K562 (cell line): ENCODE measurements at regions not wholly inside any gene's neighbourhood (a gene's known extent, or its start where the extent isn't known, plus 50 kb on each side); places are given as distances from the start of the nearest gene placed in this dataset.

Source experiments
- ATAC-seq: fragments of 200-7000 bp; cut with Tn5 transposase; 3 replicates; pipeline ENCODE4 v1.9.1; 2020; ENCODE audit warnings: moderate library complexity
- BruUV-seq: library from RNA; stranded (reverse); fragments of 400-500 nt; replicated peaks from 2 replicates; lab custom pipeline; 2021; lab: Mats Ljungman, UMichigan
- CTCF ChIA-PET: fragments of 300-600 bp; formaldehyde crosslinking; extraction: SDS; loops from one replicate; lab custom pipeline; 2021; ENCODE audit warnings: low intra/inter-chr PET ratio; lab: Yijun Ruan, JAX
- POLR2A ChIA-PET: fragments of 300-600, 350-650 bp; sonication (Branson Sonifier 250); formaldehyde crosslinking; extraction: SDS; loops from one replicate; lab custom pipeline; 2021; ENCODE audit warnings: antibody characterized with exemption, inconsistent platforms; lab: Yijun Ruan, JAX
- DNase-seq, 4 experiments: peaks; one replicate each; pipeline versions ENCODE4 v3.0.0 to v3.0.0-alpha.2; 2011 to 2018; ENCODE audit warnings: low spot score in 3 of 4, mixed read lengths in 3 of 4; ENCODE audit errors: extremely low read depth in 1 of 4
- FAIRE-seq: peaks from 2 replicates; lab custom pipeline; 2011; peaks lifted over from hg19 to GRCh38; lab: Jason Lieb, UNC
- H2AFZ ChIP-seq: 2 replicates; pipeline ENCODE4 v1.6.0; 2011; ENCODE audit warnings: low read depth, low read length, control low read depth, inconsistent platforms
- H3K27ac ChIP-seq: fragments of 200-600 bp; 3 replicates; pipeline ENCODE4 v1.8.0; 2011; ENCODE audit warnings: low read depth, mild to moderate bottlenecking, control low read depth, inconsistent platforms, low read length, moderate library complexity, mixed read lengths; ENCODE audit errors: extremely low read depth
- H3K27me3 ChIP-seq, 2 experiments: fragments of 300-600 bp in 1 of 2; 2 replicates in 1 of 2; 3 replicates in 1 of 2; pipeline versions ENCODE4 v1.6.0 to v1.8.0; 2011; ENCODE audit warnings: inconsistent platforms in 2 of 2, low read length in 2 of 2, mild to moderate bottlenecking in 1 of 2, mixed read lengths in 1 of 2, moderate library complexity in 1 of 2; ENCODE audit not compliant: control insufficient read depth in 2 of 2, insufficient read depth in 2 of 2
- H3K36me3 ChIP-seq: fragments of 300-600 bp; 3 replicates; pipeline ENCODE4 v1.8.0; 2011; ENCODE audit warnings: mild to moderate bottlenecking, low read length, inconsistent platforms; ENCODE audit not compliant: control insufficient read depth, insufficient read depth
- H3K4me1 ChIP-seq, 2 experiments: fragments of 200-600 bp in 1 of 2; replicated peaks in 1 of 2; 2 replicates in 1 of 2; 3 replicates in 1 of 2; pipeline versions ENCODE4 v1.5.1 to v1.8.0; 2011; ENCODE audit warnings: inconsistent platforms in 2 of 2, low read length in 2 of 2, mild to moderate bottlenecking in 1 of 2, mixed read lengths in 1 of 2, moderate library complexity in 1 of 2; ENCODE audit not compliant: control insufficient read depth in 2 of 2, insufficient read depth in 2 of 2
- H3K4me2 ChIP-seq: 2 replicates; pipeline ENCODE4 v1.6.1; 2011; ENCODE audit warnings: low read length, control low read depth, inconsistent platforms, mixed read lengths; ENCODE audit not compliant: insufficient read depth
- H3K4me3 ChIP-seq: fragments of 200-600 bp; sonication (generic), shearing (Covaris generic); 2 replicates; pipeline ENCODE4 v1.5.1; 2016; ENCODE audit warnings: control low read depth, inconsistent platforms
- H3K79me2 ChIP-seq: fragments of 200-600 bp; 3 replicates; pipeline ENCODE4 v1.8.0; 2011; ENCODE audit warnings: low read length, inconsistent platforms; ENCODE audit not compliant: control insufficient read depth, insufficient read depth
- H3K9ac ChIP-seq, 2 experiments: 2 replicates each; pipeline versions ENCODE4 v1.6.0 to v1.6.1; 2011; ENCODE audit warnings: low read depth in 2 of 2, low read length in 2 of 2, control low read depth in 1 of 2, inconsistent platforms in 1 of 2, mild to moderate bottlenecking in 1 of 2, mixed read lengths in 1 of 2; ENCODE audit not compliant: insufficient read depth in 1 of 2
- H3K9me1 ChIP-seq: one replicate; pipeline ENCODE4 v1.6.0; 2011; ENCODE audit warnings: inconsistent platforms, mild to moderate bottlenecking, low read length, moderate library complexity; ENCODE audit not compliant: control insufficient read depth, insufficient read depth
- H3K9me3 ChIP-seq: replicated peaks from 2 replicates; pipeline ENCODE4 v1.5.1; 2011; ENCODE audit warnings: low read depth, low read length, inconsistent platforms; ENCODE audit not compliant: control insufficient read depth, insufficient read depth
- H4K20me1 ChIP-seq: replicated peaks from 2 replicates; pipeline ENCODE4 v1.6.1; 2011; ENCODE audit warnings: low read length, inconsistent platforms, mixed read lengths; ENCODE audit not compliant: control insufficient read depth, insufficient read depth
- ASH1L ChIP-seq: fragments of 450-650 bp; IDR thresholded peaks from 2 replicates; pipeline ENCODE4 v1.6.1; 2018; ENCODE audit warnings: borderline replicate concordance, mild to moderate bottlenecking, low read depth; ENCODE audit not compliant: partially characterized antibody
- BMI1 ChIP-seq: fragments of 150-350 bp; IDR thresholded peaks from 2 replicates; pipeline ENCODE4 v1.6.1; 2014; ENCODE audit warnings: low read length
- BRD4 ChIP-seq: fragments of 200-600 bp; sonication (generic); IDR thresholded peaks from 2 replicates; pipeline ENCODE4 v1.6.1; 2017; ENCODE audit warnings: inconsistent platforms
- GATAD2A ChIP-seq: fragments of 450-650 bp; IDR thresholded peaks from 2 replicates; pipeline ENCODE4 v1.6.1; 2017
- GATAD2B ChIP-seq: fragments of 450-650 bp; IDR thresholded peaks from 2 replicates; pipeline ENCODE4 v1.6.1; 2017; ENCODE audit warnings: mild to moderate bottlenecking, borderline replicate concordance
- PPARD ChIP-seq: fragments of 250-450 bp; sonication (Bioruptor Pico); IDR thresholded peaks from 2 replicates; pipeline ENCODE4 v1.8.0; 2022; ENCODE audit warnings: inconsistent platforms, mild to moderate bottlenecking, moderate library complexity
- SAP30 ChIP-seq: fragments of 200-600 bp; sonication (generic); IDR thresholded peaks from 2 replicates; pipeline ENCODE4 v1.6.1; 2012; ENCODE audit warnings: borderline replicate concordance, low read depth, mild to moderate bottlenecking, moderate library complexity, low read length, control low read depth, inconsistent platforms; ENCODE audit not compliant: insufficient read depth, poor library complexity, severe bottlenecking
- TEAD4 ChIP-seq, 2 experiments: sonication (generic) in 1 of 2; formaldehyde crosslinking in 1 of 2; IDR thresholded peaks; 2 replicates each; pipeline versions ENCODE4 v1.6.1 to v1.8.0; 2012 to 2022; ENCODE audit warnings: borderline replicate concordance in 1 of 2, inconsistent platforms in 1 of 2, low read length in 1 of 2, mild to moderate bottlenecking in 1 of 2, missing genetic modification reagents in 1 of 2
- U2AF1 ChIP-seq: fragments of 200-400 bp; formaldehyde crosslinking; optimal IDR thresholded peaks from 2 replicates; pipeline ENCODE3; 2017; ENCODE audit warnings: mild to moderate bottlenecking, low read depth, low read length, moderate library complexity
- ZNF644 ChIP-seq: fragments of 200-800 bp; sonication (Bioruptor generic); IDR thresholded peaks from 2 replicates; pipeline ENCODE4 v1.6.1; 2016; ENCODE audit warnings: low read depth, missing genetic modification characterization, missing compliant biosample characterization
- ZNF695 ChIP-seq: fragments of 450-650 bp; formaldehyde crosslinking; IDR thresholded peaks from 2 replicates; pipeline ENCODE4 v1.4.0; 2020; ENCODE audit warnings: mild to moderate bottlenecking, moderate library complexity
- WGBS: fragments of 100-300 bp; shearing (Covaris generic); methylation state at CpG from one replicate; pipeline ENCODE4 v1.1.6; 2016; ENCODE audit warnings: low coverage, mixed read lengths; ENCODE audit not compliant: insufficient coverage; ENCODE audit errors: missing lambda C conversion rate; 5-methylcytosine and 5-hydroxymethylcytosine counted together
- in situ Hi-C: fragments of 300-500 bp; cut with MboI; formaldehyde crosslinking; loops from 4 replicates; pipeline ENCODE4 v1.15.0; 2018; ENCODE audit warnings: inconsistent platforms, mixed read lengths
- intact Hi-C: fragments of 100-400 bp; cut with micrococcal nuclease; formaldehyde crosslinking; loops from 2 replicates; pipeline ENCODE4 v1.14.2; 2022
- TF ChIP-seq, protein P1 (sequence below): IDR thresholded peaks from 3 replicates; pipeline ENCODE4 v1.6.1; 2011; ENCODE audit warnings: borderline replicate concordance, mild to moderate bottlenecking, moderate library complexity; ENCODE audit not compliant: insufficient read length; ENCODE audit errors: extremely low read depth
- TF ChIP-seq, protein P2 (sequence below): fragments of 250-450 bp; sonication (Bioruptor Pico); IDR thresholded peaks from 2 replicates; pipeline ENCODE4 v1.8.0; 2021; ENCODE audit warnings: moderate library complexity, mild to moderate bottlenecking, inconsistent platforms

DNA sequence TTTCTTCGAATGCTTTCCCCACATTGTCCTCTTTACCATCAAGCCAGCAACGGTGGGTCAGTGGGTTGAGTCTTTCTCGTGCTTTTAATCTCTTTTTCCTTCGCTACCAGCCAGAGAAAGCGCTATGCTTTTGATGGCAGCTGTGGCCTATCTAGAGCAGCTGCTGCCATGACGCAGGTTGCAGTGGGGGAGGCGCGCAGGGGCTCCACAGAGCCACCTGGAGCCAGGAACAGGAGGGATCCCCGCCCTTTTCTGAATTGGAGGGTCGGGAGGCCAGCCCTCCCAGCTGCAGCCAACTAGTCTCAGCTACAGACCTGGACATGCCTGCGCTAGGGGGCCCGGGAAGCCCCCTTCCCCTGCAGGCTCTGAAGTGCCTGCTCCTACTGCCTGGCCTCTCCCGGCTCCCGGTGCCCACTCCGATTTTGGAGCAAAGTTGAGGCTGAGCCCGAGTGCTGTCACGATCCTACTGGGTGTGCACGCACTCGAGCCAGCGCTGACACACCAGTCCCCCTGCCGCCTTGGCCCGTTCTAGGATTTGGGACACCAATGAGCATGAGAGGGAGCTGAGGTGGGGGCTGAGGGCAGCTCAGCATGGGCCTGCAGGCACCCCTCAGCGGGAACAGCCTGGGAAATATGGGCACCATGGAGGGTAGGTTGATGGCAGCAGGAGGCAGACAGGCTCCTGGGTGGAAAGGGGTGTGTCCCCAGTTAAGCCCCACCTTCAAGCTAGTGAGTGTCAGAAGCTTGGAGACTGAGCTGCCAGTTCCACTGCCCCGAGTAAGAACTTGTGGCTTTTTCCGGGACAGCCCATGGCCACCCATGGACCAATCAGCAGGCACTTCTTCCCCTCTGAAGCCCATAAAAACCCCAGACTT, 784.2 kb downstream of the SLC6A15 start (continued):
- TF ChIP-seq ZNF695 (CRISPR knock-in tag), result no peak
- TF ChIP-seq GATAD2A, result no peak
- no peak for TF ChIP-seq SAP30

DNA sequence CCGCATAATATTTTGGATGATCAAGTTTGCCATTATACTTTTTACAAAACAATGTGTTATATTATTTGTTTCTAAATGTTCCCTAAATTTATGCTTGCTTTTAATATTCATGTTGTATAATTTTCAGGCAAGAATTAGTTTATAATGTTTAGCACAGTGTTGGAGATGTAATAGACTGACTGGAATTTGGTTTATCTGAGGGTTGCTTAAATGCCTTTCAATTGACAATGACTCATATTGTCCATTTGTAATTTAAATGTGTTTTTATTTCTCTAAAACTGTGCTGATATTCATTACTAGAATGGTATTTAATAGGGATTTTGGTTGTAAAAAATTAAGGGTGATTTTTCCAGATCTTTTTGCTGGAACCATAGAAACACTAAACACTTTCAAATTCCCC, 788.4 kb downstream of the SLC6A15 start:
- no peak overlapping the region for H3K27ac ChIP-seq
- H3K79me2 ChIP-seq, result no peaks in the 10 kb centered on the region
- 0 out of 2 replicates have a peak, but pooled peaks cover 2% of the 10 kb centered on the region for H3K9me3 ChIP-seq
- intact Hi-C loops, result no loop called here
- TF ChIP-seq BRD4, result no peak
- no peak for TF ChIP-seq ASH1L
- no peak for TF ChIP-seq TEAD4 (IDR thresholded peaks at IDR 0.05; ENCODE audit: low read length)
- TF ChIP-seq TEAD4 (CRISPR knock-in tag; IDR thresholded peaks at IDR 0.05; ENCODE audit: borderline replicate concordance), result no peak
- no peak for TF ChIP-seq PPARD (CRISPR knock-in tag)
- TF ChIP-seq U2AF1, result no peak
- TF ChIP-seq, protein P1, sequence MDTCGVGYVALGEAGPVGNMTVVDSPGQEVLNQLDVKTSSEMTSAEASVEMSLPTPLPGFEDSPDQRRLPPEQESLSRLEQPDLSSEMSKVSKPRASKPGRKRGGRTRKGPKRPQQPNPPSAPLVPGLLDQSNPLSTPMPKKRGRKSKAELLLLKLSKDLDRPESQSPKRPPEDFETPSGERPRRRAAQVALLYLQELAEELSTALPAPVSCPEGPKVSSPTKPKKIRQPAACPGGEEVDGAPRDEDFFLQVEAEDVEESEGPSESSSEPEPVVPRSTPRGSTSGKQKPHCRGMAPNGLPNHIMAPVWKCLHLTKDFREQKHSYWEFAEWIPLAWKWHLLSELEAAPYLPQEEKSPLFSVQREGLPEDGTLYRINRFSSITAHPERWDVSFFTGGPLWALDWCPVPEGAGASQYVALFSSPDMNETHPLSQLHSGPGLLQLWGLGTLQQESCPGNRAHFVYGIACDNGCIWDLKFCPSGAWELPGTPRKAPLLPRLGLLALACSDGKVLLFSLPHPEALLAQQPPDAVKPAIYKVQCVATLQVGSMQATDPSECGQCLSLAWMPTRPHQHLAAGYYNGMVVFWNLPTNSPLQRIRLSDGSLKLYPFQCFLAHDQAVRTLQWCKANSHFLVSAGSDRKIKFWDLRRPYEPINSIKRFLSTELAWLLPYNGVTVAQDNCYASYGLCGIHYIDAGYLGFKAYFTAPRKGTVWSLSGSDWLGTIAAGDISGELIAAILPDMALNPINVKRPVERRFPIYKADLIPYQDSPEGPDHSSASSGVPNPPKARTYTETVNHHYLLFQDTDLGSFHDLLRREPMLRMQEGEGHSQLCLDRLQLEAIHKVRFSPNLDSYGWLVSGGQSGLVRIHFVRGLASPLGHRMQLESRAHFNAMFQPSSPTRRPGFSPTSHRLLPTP, result no peak
- no peak for TF ChIP-seq GATAD2B
- TF ChIP-seq ZNF644 (tag), result no peak
- TF ChIP-seq BMI1, result no peak
- TF ChIP-seq, protein P2, sequence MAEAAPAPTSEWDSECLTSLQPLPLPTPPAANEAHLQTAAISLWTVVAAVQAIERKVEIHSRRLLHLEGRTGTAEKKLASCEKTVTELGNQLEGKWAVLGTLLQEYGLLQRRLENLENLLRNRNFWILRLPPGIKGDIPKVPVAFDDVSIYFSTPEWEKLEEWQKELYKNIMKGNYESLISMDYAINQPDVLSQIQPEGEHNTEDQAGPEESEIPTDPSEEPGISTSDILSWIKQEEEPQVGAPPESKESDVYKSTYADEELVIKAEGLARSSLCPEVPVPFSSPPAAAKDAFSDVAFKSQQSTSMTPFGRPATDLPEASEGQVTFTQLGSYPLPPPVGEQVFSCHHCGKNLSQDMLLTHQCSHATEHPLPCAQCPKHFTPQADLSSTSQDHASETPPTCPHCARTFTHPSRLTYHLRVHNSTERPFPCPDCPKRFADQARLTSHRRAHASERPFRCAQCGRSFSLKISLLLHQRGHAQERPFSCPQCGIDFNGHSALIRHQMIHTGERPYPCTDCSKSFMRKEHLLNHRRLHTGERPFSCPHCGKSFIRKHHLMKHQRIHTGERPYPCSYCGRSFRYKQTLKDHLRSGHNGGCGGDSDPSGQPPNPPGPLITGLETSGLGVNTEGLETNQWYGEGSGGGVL, result no peak
- BruUV-seq, result no TSS peak
- no peak for ATAC-seq
- ChIA-PET CTCF (no interaction called here), POLR2A (no interaction called here)
- no peak overlapping the region for H3K4me2 ChIP-seq
- no peaks in the 10 kb centered on the region for H3K27me3 ChIP-seq
- no peaks in the 10 kb centered on the region for H4K20me1 ChIP-seq
- in situ Hi-C loops, result loop anchor here (25.0 kb wide), 1 partner anchor 1112 kb away; no protein-coding TSS in a partner anchor
- no peak for FAIRE-seq
- no peak overlapping the region for H3K9ac ChIP-seq
- no peaks in the 10 kb centered on the region for H3K9me1 ChIP-seq
- H3K36me3 ChIP-seq, result no peaks in the 10 kb centered on the region
- no peak overlapping the region for H3K4me3 ChIP-seq
- WGBS, result 7% methylated on average over 1 of the region's 1 CpG
- H2AFZ ChIP-seq, result no peak overlapping the region
- peaks cover 0 to 4% of the 10 kb centered on the region in 2 experiments; a peak in 1 of 5 replicates for H3K4me1 ChIP-seq
- DNase-seq, result no peak
